WTC11 (cell line): ENCODE measurements at regions not wholly inside any gene's neighbourhood (a gene's known extent, or its start where the extent isn't known, plus 50 kb on each side); places are given as distances from the start of the nearest gene placed in this dataset.

Source experiments
- ATAC-seq: fragments of 200-7000 bp; cut with Tn5 transposase; 2 replicates; pipeline ENCODE4 v1.10.0; 2021; ENCODE audit warnings: mild to moderate bottlenecking, moderate library complexity
- CTCF ChIA-PET: fragments of 300-600 bp; sonication (Branson Sonifier 250); formaldehyde crosslinking; loops from one replicate; lab custom pipeline; 2021; ENCODE audit warnings: antibody characterized with exemption; lab: Charles Lee
- POLR2A ChIA-PET: fragments of 350-600 bp; sonication (Branson Sonifier 250); formaldehyde crosslinking; loops from one replicate; lab custom pipeline; 2021; ENCODE audit warnings: antibody characterized with exemption; lab: Charles Lee
- DNase-seq: peaks from one replicate; pipeline ENCODE4 v3.0.0; 2021; ENCODE audit warnings: low spot score
- H3K27ac Mint-ChIP-seq: 2 replicates; pipeline ENCODE4 v1.8.0; 2021; ENCODE audit warnings: mixed read lengths
- H3K27me3 Mint-ChIP-seq: 2 replicates; pipeline ENCODE4 v1.8.0; 2021; ENCODE audit warnings: low read depth, mild to moderate bottlenecking, moderate library complexity, mixed read lengths
- H3K36me3 Mint-ChIP-seq: 2 replicates; pipeline ENCODE4 v1.8.0; 2021; ENCODE audit warnings: mixed read lengths
- H3K4me1 Mint-ChIP-seq: 2 replicates; pipeline ENCODE4 v1.8.0; 2022; ENCODE audit warnings: mixed read lengths
- H3K4me3 Mint-ChIP-seq: 2 replicates; pipeline ENCODE4 v1.8.0; 2021; ENCODE audit warnings: mild to moderate bottlenecking, moderate library complexity, mixed read lengths
- H3K9me3 Mint-ChIP-seq: 2 replicates; pipeline ENCODE4 v1.8.0; 2021; ENCODE audit warnings: mixed read lengths
- AFF4 ChIP-seq: sonication (generic); formaldehyde crosslinking; IDR thresholded peaks from 2 replicates; pipeline ENCODE4 v1.8.1; 2023; ENCODE audit warnings: mild to moderate bottlenecking, missing genetic modification reagents, borderline replicate concordance
- E2F4 ChIP-seq: sonication (generic); formaldehyde crosslinking; IDR thresholded peaks from 2 replicates; pipeline ENCODE4 v1.8.1; 2022; ENCODE audit warnings: low read depth, mild to moderate bottlenecking, moderate library complexity, missing genetic modification reagents, borderline replicate concordance
- ETV6 ChIP-seq: sonication (generic); formaldehyde crosslinking; IDR thresholded peaks from 2 replicates; pipeline ENCODE4 v1.8.1; 2022; ENCODE audit warnings: mild to moderate bottlenecking, missing genetic modification reagents
- FOXK1 ChIP-seq: sonication (generic); formaldehyde crosslinking; IDR thresholded peaks from 2 replicates; pipeline ENCODE4 v1.8.0; 2022; ENCODE audit warnings: mild to moderate bottlenecking, moderate library complexity, missing genetic modification reagents
- FOXP4 ChIP-seq: sonication (generic); formaldehyde crosslinking; IDR thresholded peaks from 2 replicates; pipeline ENCODE4 v1.8.0; 2022; ENCODE audit warnings: mild to moderate bottlenecking, missing genetic modification reagents
- GABPB1 ChIP-seq: sonication (generic); formaldehyde crosslinking; IDR thresholded peaks from 2 replicates; pipeline ENCODE4 v1.8.1; 2023; ENCODE audit warnings: mild to moderate bottlenecking, missing genetic modification reagents
- GTF2I ChIP-seq: fragments of 250-450 bp; sonication (Bioruptor Pico); conservative IDR thresholded peaks from 2 replicates; pipeline ENCODE4 v1.4.0; 2021; ENCODE audit warnings: mild to moderate bottlenecking
- MXD4 ChIP-seq: fragments of 250-450 bp; sonication (Bioruptor Pico); IDR thresholded peaks from 2 replicates; pipeline ENCODE4 v1.8.0; 2021; ENCODE audit warnings: mild to moderate bottlenecking, moderate library complexity, borderline replicate concordance
- NR1H2 ChIP-seq: sonication (generic); formaldehyde crosslinking; IDR thresholded peaks from 2 replicates; pipeline ENCODE4 v1.9.0; 2021; ENCODE audit warnings: mild to moderate bottlenecking, moderate library complexity, missing genetic modification reagents
- NR2C2 ChIP-seq: sonication (generic); formaldehyde crosslinking; IDR thresholded peaks from 2 replicates; pipeline ENCODE4 v1.8.0; 2022; ENCODE audit warnings: mild to moderate bottlenecking, missing genetic modification reagents
- PRDM15 ChIP-seq: sonication (generic); formaldehyde crosslinking; IDR thresholded peaks from 2 replicates; pipeline ENCODE4 v1.8.0; 2022; ENCODE audit warnings: missing genetic modification reagents
- PREB ChIP-seq: sonication (generic); formaldehyde crosslinking; IDR thresholded peaks from 2 replicates; pipeline ENCODE4 v1.8.1; 2022; ENCODE audit warnings: mild to moderate bottlenecking, missing genetic modification reagents, moderate library complexity, borderline replicate concordance
- SMAD3 ChIP-seq: sonication (generic); formaldehyde crosslinking; IDR thresholded peaks from 2 replicates; pipeline ENCODE4 v1.8.0; 2022; ENCODE audit warnings: missing genetic modification reagents, mild to moderate bottlenecking, borderline replicate concordance
- SMAD4 ChIP-seq: sonication (generic); formaldehyde crosslinking; IDR thresholded peaks from 2 replicates; pipeline ENCODE4 v1.8.0; 2022; ENCODE audit warnings: mild to moderate bottlenecking, missing genetic modification reagents
- SP1 ChIP-seq: sonication (generic); formaldehyde crosslinking; conservative IDR thresholded peaks from 2 replicates; pipeline ENCODE4 v1.8.1; 2022; ENCODE audit warnings: missing genetic modification reagents
- TEAD4 ChIP-seq: sonication (generic); formaldehyde crosslinking; IDR thresholded peaks from 2 replicates; pipeline ENCODE4 v1.8.0; 2022; ENCODE audit warnings: mild to moderate bottlenecking, missing genetic modification reagents
- ZNF121 ChIP-seq: sonication (generic); formaldehyde crosslinking; IDR thresholded peaks from 2 replicates; pipeline ENCODE4 v1.8.0; 2023; ENCODE audit warnings: missing genetic modification reagents
- ZNF396 ChIP-seq: fragments of 250-450 bp; sonication (Bioruptor Pico); IDR thresholded peaks from 2 replicates; pipeline ENCODE4 v1.8.0; 2021; ENCODE audit warnings: mild to moderate bottlenecking, moderate library complexity, borderline replicate concordance
- ZNF416 ChIP-seq: fragments of 250-450 bp; sonication (Bioruptor Pico); IDR thresholded peaks from 2 replicates; pipeline ENCODE4 v1.9.0; 2021; ENCODE audit warnings: mild to moderate bottlenecking, inconsistent platforms
- ZNF532 ChIP-seq: fragments of 250-450 bp; sonication (Bioruptor Pico); IDR thresholded peaks from 2 replicates; pipeline ENCODE4 v1.9.0; 2021; ENCODE audit warnings: mild to moderate bottlenecking, borderline replicate concordance

- TF ChIP-seq PREB (no peak), SMAD4 (no peak), ZNF396 (CRISPR knock-in tag) (no peak), E2F4 (no peak), ZNF121 (CRISPR knock-in tag) (no peak), ZNF532 (CRISPR knock-in tag) (no peak), AFF4 (CRISPR knock-in tag) (no peak), NR1H2 (CRISPR knock-in tag) (no peak), MXD4 (CRISPR knock-in tag) (no peak), FOXP4 (CRISPR knock-in tag) (no peak)
These were observed 469.0 kb upstream of the BOD1L1 start (continued) for GRCh38 chr4:14096396-14096965.

- Mint-ChIP-seq H3K4me1 (peaks cover 9% of the 10 kb centered on the region), H3K27ac (no peak overlapping the region), H3K27me3 (no peaks in the 10 kb centered on the region; the same call in 1 of the 2 replicates), H3K9me3 (peaks cover 9% of the 10 kb centered on the region), H3K36me3 (peaks cover under 1% of the 10 kb centered on the region), H3K4me3 (no peak overlapping the region)
- POLR2A ChIA-PET, result no interaction called here
- CTCF ChIA-PET, result no interaction called here
- no peak for TF ChIP-seq SP1 (CRISPR knock-in tag)
- TF ChIP-seq ZNF416 (CRISPR knock-in tag), result no peak
- no peak for TF ChIP-seq NR2C2
- no peak for TF ChIP-seq FOXK1 (CRISPR knock-in tag)
- TF ChIP-seq GTF2I (CRISPR knock-in tag), result no peak
- TF ChIP-seq SMAD3 (CRISPR knock-in tag), result no peak
- no peak for TF ChIP-seq GABPB1 (CRISPR knock-in tag)
- TF ChIP-seq TEAD4 (CRISPR knock-in tag), result no peak
- TF ChIP-seq PRDM15 (CRISPR knock-in tag), result no peak
- TF ChIP-seq ETV6 (CRISPR knock-in tag), result no peak
- no peak for DNase-seq
- no peak for ATAC-seq
These were observed 472.8 kb upstream of the BOD1L1 start for GRCh38 chr4:14100349-14100748.
